IMR-90 (cell line): ENCODE measurements at regions not wholly inside any gene's neighbourhood (a gene's known extent, or its start where the extent isn't known, plus 50 kb on each side); places are given as distances from the start of the nearest gene placed in this dataset.
"Not testable (repeated sequence)": the region's sequence is repeated elsewhere in the genome, so short reads cannot be mapped to it uniquely, and the experiment has no call there.

ENCODE experiments used
- ATAC-seq: fragments of 200-7000 bp; cut with Tn5 transposase; 2 replicates; pipeline ENCODE4 v1.9.1; 2020; ENCODE audit warnings: low read depth, mild to moderate bottlenecking, moderate library complexity
- BruUV-seq: library from RNA; stranded (reverse); fragments of 400-500 nt; replicated peaks from 2 replicates; lab custom pipeline; 2021; lab: Mats Ljungman, UMichigan
- CTCF ChIA-PET: fragments of 300-600 bp; formaldehyde crosslinking; extraction: SDS; loops from one replicate; lab custom pipeline; 2021; ENCODE audit warnings: antibody characterized with exemption; lab: Yijun Ruan, JAX
- POLR2A ChIA-PET: fragments of 300-600 bp; sonication (Branson Sonifier 250); formaldehyde crosslinking; loops from one replicate; lab custom pipeline; 2022; ENCODE audit warnings: antibody characterized with exemption; ENCODE audit not compliant: unreplicated experiment; lab: Charles Lee
- DNase-seq: peaks from one replicate; pipeline ENCODE4 v3.0.0; 2013
- H2AFZ ChIP-seq: replicated peaks from 2 replicates; pipeline ENCODE3; 2013; ENCODE audit warnings: low read length, mild to moderate bottlenecking; ENCODE audit not compliant: poor library complexity
- H2AK5ac ChIP-seq: 2 replicates; pipeline ENCODE4 v1.6.1; 2013; ENCODE audit warnings: low read depth, low read length, inconsistent platforms
- H2AK9ac ChIP-seq: replicated peaks from 2 replicates; pipeline ENCODE3; 2013; ENCODE audit warnings: mild to moderate bottlenecking, low read depth, low read length, moderate library complexity; ENCODE audit not compliant: poor library complexity
- H2BK120ac ChIP-seq: 2 replicates; pipeline ENCODE4 v1.6.1; 2013; ENCODE audit warnings: low read depth, low read length, inconsistent platforms
- H2BK15ac ChIP-seq: 3 replicates; pipeline ENCODE4 v1.6.1; 2013; ENCODE audit warnings: low read depth, low read length, inconsistent platforms
- H2BK20ac ChIP-seq: 2 replicates; pipeline ENCODE4 v1.6.1; 2013; ENCODE audit warnings: low read depth, mild to moderate bottlenecking, inconsistent platforms, low read length, moderate library complexity
- H2BK5ac ChIP-seq: 2 replicates; pipeline ENCODE4 v1.6.1; 2013; ENCODE audit warnings: mild to moderate bottlenecking, low read depth, low read length, inconsistent platforms; ENCODE audit not compliant: poor library complexity, severe bottlenecking
- H3K14ac ChIP-seq: replicated peaks from 2 replicates; pipeline ENCODE4 v1.6.1; 2013; ENCODE audit warnings: low read depth, low read length, inconsistent platforms
- H3K18ac ChIP-seq: 2 replicates; pipeline ENCODE4 v1.6.1; 2013; ENCODE audit warnings: low read depth, low read length, control low read depth
- H3K23ac ChIP-seq: 2 replicates; pipeline ENCODE4 v1.6.1; 2013; ENCODE audit warnings: low read depth, low read length, inconsistent platforms
- H3K27ac ChIP-seq: 2 replicates; pipeline ENCODE4 v1.5.1; 2013; ENCODE audit warnings: mild to moderate bottlenecking, control low read depth, low read length; ENCODE audit not compliant: insufficient read depth
- H3K27me3 ChIP-seq: 2 replicates; pipeline ENCODE4 v1.6.1; 2013; ENCODE audit warnings: low read length; ENCODE audit not compliant: control insufficient read depth, insufficient read depth
- H3K36me3 ChIP-seq: 2 replicates; pipeline ENCODE4 v1.6.1; 2013; ENCODE audit warnings: low read length, mixed read lengths; ENCODE audit not compliant: control insufficient read depth, insufficient read depth
- H3K4ac ChIP-seq: 2 replicates; pipeline ENCODE4 v1.6.1; 2013; ENCODE audit warnings: low read depth, low read length, inconsistent platforms
- H3K4me1 ChIP-seq: 2 replicates; pipeline ENCODE4 v1.6.1; 2013; ENCODE audit warnings: low read length, mixed read lengths; ENCODE audit not compliant: control insufficient read depth, insufficient read depth
- H3K4me2 ChIP-seq: 2 replicates; pipeline ENCODE4 v1.6.1; 2013; ENCODE audit warnings: low read depth, mild to moderate bottlenecking, control low read depth, low read length, moderate library complexity
- H3K4me3 ChIP-seq: 2 replicates; pipeline ENCODE4 v1.5.1; 2013; ENCODE audit warnings: low read depth, mild to moderate bottlenecking, control low read depth, low read length, moderate library complexity; ENCODE audit not compliant: insufficient read depth
- H3K56ac ChIP-seq: 2 replicates; pipeline ENCODE4 v1.6.1; 2013; ENCODE audit warnings: low read length, inconsistent platforms; ENCODE audit not compliant: insufficient read depth; ENCODE audit errors: extremely low read depth
- H3K79me1 ChIP-seq, 2 experiments: 2 replicates each; pipeline ENCODE4 v1.6.1; 2013; ENCODE audit warnings: low read length in 2 of 2, inconsistent platforms in 1 of 2, low read depth in 1 of 2
- H3K9ac ChIP-seq: 2 replicates; pipeline ENCODE4 v1.6.1; 2013; ENCODE audit warnings: low read depth, low read length, control low read depth
- H3K9me1 ChIP-seq: 2 replicates; pipeline ENCODE4 v1.6.1; 2013; ENCODE audit warnings: low read length, inconsistent platforms; ENCODE audit not compliant: insufficient read depth
- H3K9me3 ChIP-seq: 2 replicates; pipeline ENCODE4 v1.6.1; 2013; ENCODE audit warnings: low read length; ENCODE audit not compliant: control insufficient read depth, insufficient read depth
- H4K20me1 ChIP-seq: 2 replicates; pipeline ENCODE4 v1.6.1; 2013; ENCODE audit warnings: low read length, inconsistent platforms; ENCODE audit not compliant: insufficient read depth
- H4K5ac ChIP-seq: 2 replicates; pipeline ENCODE4 v1.6.1; 2013; ENCODE audit warnings: mild to moderate bottlenecking, low read depth, low read length, control low read depth
- H4K8ac ChIP-seq, 2 experiments: 2 replicates each; pipeline ENCODE4 v1.6.1; 2013; ENCODE audit warnings: low read depth in 2 of 2, low read length in 2 of 2, control low read depth in 1 of 2, inconsistent platforms in 1 of 2
- H4K91ac ChIP-seq: 2 replicates; pipeline ENCODE4 v1.6.1; 2013; ENCODE audit warnings: low read depth, low read length, inconsistent platforms; ENCODE audit not compliant: insufficient read depth
- CEBPB ChIP-seq: IDR thresholded peaks from 2 replicates; pipeline ENCODE4 v1.6.1; 2012; ENCODE audit warnings: low read depth, low read length, improper control_type of control experiment
- CHD1 ChIP-seq: IDR thresholded peaks from 2 replicates; pipeline ENCODE4 v1.6.1; 2012; ENCODE audit warnings: low read depth, low read length, improper control_type of control experiment
- ELK1 ChIP-seq: fragments of 150-350 bp; IDR thresholded peaks from 2 replicates; pipeline ENCODE4 v1.6.1; 2016; ENCODE audit warnings: low read depth, mild to moderate bottlenecking, low read length, moderate library complexity, borderline replicate concordance
- FOS ChIP-seq: fragments of 150-350 bp; IDR thresholded peaks from 2 replicates; pipeline ENCODE4 v1.6.1; 2016; ENCODE audit warnings: low read depth, low read length
- MAFK ChIP-seq: IDR thresholded peaks from 2 replicates; pipeline ENCODE4 v1.6.1; 2012; ENCODE audit warnings: low read depth, low read length, improper control_type of control experiment
- NFE2L2 ChIP-seq: fragments of 150-350 bp; IDR thresholded peaks from 2 replicates; pipeline ENCODE4 v1.6.1; 2016; ENCODE audit warnings: low read depth, mild to moderate bottlenecking, low read length
- POLR2A ChIP-seq: IDR thresholded peaks from 2 replicates; pipeline ENCODE4 v1.6.1; 2012; ENCODE audit warnings: mild to moderate bottlenecking, low read depth, low read length
- RAD21 ChIP-seq: IDR thresholded peaks from 2 replicates; pipeline ENCODE4 v1.6.1; 2012; ENCODE audit warnings: low read length, improper control_type of control experiment
- RFX5 ChIP-seq: IDR thresholded peaks from 2 replicates; pipeline ENCODE4 v1.8.0; 2012; ENCODE audit warnings: low read depth, mild to moderate bottlenecking, low read length, moderate library complexity
- SMC3 ChIP-seq: fragments of 150-350 bp; IDR thresholded peaks from 2 replicates; pipeline ENCODE4 v1.6.1; 2016; ENCODE audit warnings: low read depth, mild to moderate bottlenecking, antibody characterized with exemption, low read length, moderate library complexity
- USF2 ChIP-seq: fragments of 150-350 bp; IDR thresholded peaks from 2 replicates; pipeline ENCODE4 v1.6.1; 2017; ENCODE audit warnings: mild to moderate bottlenecking, antibody characterized with exemption, low read length, low read depth
- WGBS, 2 experiments: methylation state at CpG; one replicate each; pipeline versions ENCODE4 v1.1.5 to v1.1.7; 2013; ENCODE audit warnings: missing lambda C conversion rate in 2 of 2; ENCODE audit not compliant: insufficient read length in 1 of 2; ENCODE audit errors: extremely low coverage in 2 of 2; 5-methylcytosine and 5-hydroxymethylcytosine counted together
- dilution Hi-C: fragments of 300-500 bp; cut with HindIII; formaldehyde crosslinking; loops from one replicate; pipeline ENCODE4 v1.14.3; 2018; ENCODE audit warnings: low sequenced_read_pairs; ENCODE audit not compliant: unreplicated experiment
- in situ Hi-C: fragments of 300-500 bp; cut with MboI; formaldehyde crosslinking; loops from 3 replicates; pipeline ENCODE4 v1.14.3; 2019; ENCODE audit warnings: low sequenced_read_pairs, inconsistent platforms, mixed read lengths
- intact Hi-C: fragments of 100-400 bp; cut with micrococcal nuclease; formaldehyde crosslinking; loops from 2 replicates; pipeline ENCODE4 v1.10.0; 2022

GRCh38 chr6:88413459-88413858 is 247.3 kb upstream of the CNR1 start:
- in situ Hi-C loops (no loop called here), dilution Hi-C loops (no loop called here), intact Hi-C loops (no loop called here)
- TF ChIP-seq CEBPB (no peak), POLR2A (no peak), CHD1 (no peak), USF2 (no peak), SMC3 (no peak), RAD21 (no peak), NFE2L2 (no peak), FOS (no peak), RFX5 (no peak), MAFK (no peak), ELK1 (no peak)
- Histone ChIP-seq H3K27me3 (no peaks in the 10 kb centered on the region), H4K20me1 (no peaks in the 10 kb centered on the region), H3K4me1 (no peaks in the 10 kb centered on the region), H2BK15ac (no peak overlapping the region), H4K8ac (no peak overlapping the region), H3K14ac (no peak overlapping the region), H3K23ac (no peak overlapping the region), H3K9ac (no peak overlapping the region), H2BK5ac (no peak overlapping the region), H3K4me2 (no peak overlapping the region), H2AFZ (no peak overlapping the region), H3K27ac (no peak overlapping the region), H3K56ac (no peak overlapping the region), H3K4me3 (no peak overlapping the region), H2AK5ac (no peak overlapping the region), H3K9me3 (no peaks in the 10 kb centered on the region), H3K36me3 (no peaks in the 10 kb centered on the region), H3K9me1 (no peaks in the 10 kb centered on the region), H3K79me1 (no peaks in the 10 kb centered on the region), H4K91ac (no peak overlapping the region), H3K18ac (no peak overlapping the region), H2BK120ac (no peak overlapping the region), H2BK20ac (no peak overlapping the region), H3K4ac (no peak overlapping the region), H4K5ac (no peak overlapping the region), H2AK9ac (no peak overlapping the region)
- POLR2A ChIA-PET = no interaction called here
- WGBS, 2 experiments = no CpG with 5 or more reads among the region's 1 CpG
- CTCF ChIA-PET = no interaction called here
- no TSS peak for BruUV-seq
- ATAC-seq (no peak), DNase-seq (no peak)

GRCh38 chr6:88408355-88408754 is 242.2 kb upstream of the CNR1 start:
- H2BK5ac ChIP-seq, H3K27me3 ChIP-seq, H3K4me2 ChIP-seq, BruUV-seq, H2BK15ac ChIP-seq, H3K14ac ChIP-seq, H3K79me1 ChIP-seq, CTCF ChIA-PET, dilution Hi-C loops, H4K5ac ChIP-seq, H3K4me3 ChIP-seq, H3K9ac ChIP-seq, H4K91ac ChIP-seq, H3K9me3 ChIP-seq, H2BK20ac ChIP-seq, H4K20me1 ChIP-seq, DNase-seq, ATAC-seq, H3K36me3 ChIP-seq, intact Hi-C loops, H3K4ac ChIP-seq, H2BK120ac ChIP-seq, POLR2A ChIA-PET, H3K9me1 ChIP-seq, H4K8ac ChIP-seq, H3K56ac ChIP-seq, H3K18ac ChIP-seq, H3K4me1 ChIP-seq, H2AK9ac ChIP-seq, H3K27ac ChIP-seq, H2AFZ ChIP-seq, H3K23ac ChIP-seq, H2AK5ac ChIP-seq, in situ Hi-C loops: not testable (repeated sequence)
- no CpG with 5 or more reads among the region's 4 CpGs for WGBS, 2 experiments
